Endothelial cell of umbilical vein (primary cell): ENCODE measurements at regions not wholly inside any gene's neighbourhood (a gene's known extent, or its start where the extent isn't known, plus 50 kb on each side); places are given as distances from the start of the nearest gene placed in this dataset.

Experiments
- BruUV-seq: library from RNA; stranded (reverse); fragments of 400-500 nt; replicated peaks from 2 replicates; lab custom pipeline; 2021; lab: Mats Ljungman, UMichigan
- CTCF ChIA-PET: fragments of 300-600, 350-600 bp; sonication (Branson Sonifier 250); formaldehyde crosslinking; loops from one replicate; lab custom pipeline; 2021; ENCODE audit warnings: antibody characterized with exemption, inconsistent platforms; lab: Charles Lee
- POLR2A ChIA-PET: fragments of 300-600, 350-600 bp; sonication (Branson Sonifier 250); formaldehyde crosslinking; loops from one replicate; lab custom pipeline; 2021; ENCODE audit warnings: antibody characterized with exemption, inconsistent platforms; lab: Charles Lee
- DNase-seq: peaks from one replicate; pipeline ENCODE4 v3.0.0-alpha.2; 2011; ENCODE audit warnings: low read depth, low spot score
- FAIRE-seq: peaks from 2 replicates; lab custom pipeline; 2011; peaks lifted over from hg19 to GRCh38; lab: Jason Lieb, UNC
- H2AFZ ChIP-seq: 2 replicates; pipeline ENCODE4 v1.6.0; 2012; ENCODE audit warnings: low read depth, low read length, control low read depth, inconsistent platforms
- H3K27ac ChIP-seq: 2 replicates; pipeline ENCODE4 v1.5.1; 2011; ENCODE audit warnings: low read depth, mild to moderate bottlenecking, control low read depth, low read length, moderate library complexity; ENCODE audit not compliant: insufficient read depth
- H3K27me3 ChIP-seq, 2 experiments: 2 replicates each; pipeline versions ENCODE4 v1.6.0 to v1.6.1; 2011; ENCODE audit warnings: low read length in 2 of 2, mixed read lengths in 1 of 2; ENCODE audit not compliant: control insufficient read depth in 2 of 2, insufficient read depth in 2 of 2
- H3K36me3 ChIP-seq, 2 experiments: 2 replicates in 1 of 2; 3 replicates in 1 of 2; pipeline ENCODE4 v1.5.1; 2011; ENCODE audit warnings: low read length in 2 of 2, mild to moderate bottlenecking in 1 of 2, moderate library complexity in 1 of 2; ENCODE audit not compliant: control insufficient read depth in 2 of 2, insufficient read depth in 2 of 2; ENCODE audit errors: extremely low read depth in 1 of 2
- H3K4me1 ChIP-seq: 3 replicates; pipeline ENCODE4 v1.5.1; 2011; ENCODE audit warnings: mild to moderate bottlenecking, low read length; ENCODE audit not compliant: control insufficient read depth, insufficient read depth; ENCODE audit errors: extremely low read depth
- H3K4me2 ChIP-seq: 2 replicates; pipeline ENCODE4 v1.6.1; 2011; ENCODE audit warnings: low read length, control low read depth, mixed read lengths; ENCODE audit not compliant: insufficient read depth
- H3K4me3 ChIP-seq, 3 experiments: fragments of 200-600 bp in 1 of 3; sonication (generic), shearing (Covaris generic) in 1 of 3; replicated peaks in 1 of 3; 2 replicates each; pipeline ENCODE4 v1.5.1; 2011 to 2016; ENCODE audit warnings: control low read depth in 3 of 3, low read length in 3 of 3, mild to moderate bottlenecking in 2 of 3, inconsistent platforms in 1 of 3, low read depth in 1 of 3, moderate library complexity in 1 of 3; ENCODE audit not compliant: insufficient read depth in 1 of 3
- H3K79me2 ChIP-seq: 2 replicates; pipeline ENCODE4 v1.6.0; 2012; ENCODE audit warnings: low read length, inconsistent platforms; ENCODE audit not compliant: control insufficient read depth, insufficient read depth
- H3K9ac ChIP-seq: replicated peaks from 2 replicates; pipeline ENCODE3; 2011; ENCODE audit warnings: low read length, control low read depth; ENCODE audit not compliant: insufficient read depth; ENCODE audit errors: extremely low read depth
- H3K9me1 ChIP-seq: replicated peaks from 3 replicates; pipeline ENCODE4 v1.6.0; 2011; ENCODE audit warnings: mild to moderate bottlenecking, low read length; ENCODE audit not compliant: control insufficient read depth, insufficient read depth; ENCODE audit errors: extremely low read depth
- H3K9me3 ChIP-seq: replicated peaks from 2 replicates; pipeline ENCODE4 v1.5.1; 2012; ENCODE audit warnings: low read length, inconsistent platforms; ENCODE audit not compliant: control insufficient read depth, insufficient read depth
- H4K20me1 ChIP-seq: replicated peaks from 2 replicates; pipeline ENCODE3; 2011; ENCODE audit warnings: mild to moderate bottlenecking, low read length; ENCODE audit not compliant: control insufficient read depth, insufficient read depth; ENCODE audit errors: extremely low read depth
- CTCF ChIP-seq, 2 donors: IDR thresholded peaks; 1 replicate in 1 of 2; 2 replicates in 1 of 2; pipeline ENCODE4 v1.5.1; 2011; ENCODE audit warnings: low read length in 2 of 2, mild to moderate bottlenecking in 2 of 2, moderate library complexity in 2 of 2, control low read depth in 1 of 2, inconsistent platforms in 1 of 2, low read depth in 1 of 2; ENCODE audit not compliant: insufficient read depth in 1 of 2; ENCODE audit errors: extremely low read depth in 1 of 2
- EZH2 ChIP-seq: IDR thresholded peaks from 2 replicates; pipeline ENCODE4 v1.6.1; 2012; ENCODE audit warnings: borderline replicate concordance, low read depth, mild to moderate bottlenecking, moderate library complexity, low read length, inconsistent platforms; ENCODE audit not compliant: severe bottlenecking
- FOS ChIP-seq: IDR thresholded peaks from 2 replicates; pipeline ENCODE4 v1.6.1; 2011; ENCODE audit warnings: mild to moderate bottlenecking, low read length, moderate library complexity, borderline replicate concordance; ENCODE audit not compliant: insufficient read depth
- GATA2 ChIP-seq: IDR thresholded peaks from 2 replicates; pipeline ENCODE4 v1.7.0; 2011; ENCODE audit warnings: low read depth, mild to moderate bottlenecking, moderate library complexity, mixed read lengths, low read length; ENCODE audit not compliant: insufficient read length, insufficient read depth
- JUN ChIP-seq: IDR thresholded peaks from 2 replicates; pipeline ENCODE4 v1.6.1; 2011; ENCODE audit warnings: borderline replicate concordance, low read depth; ENCODE audit not compliant: insufficient read length, insufficient read depth
- MYC ChIP-seq: IDR thresholded peaks from one replicate; pipeline ENCODE4 v1.6.1; 2011; ENCODE audit warnings: mild to moderate bottlenecking, low read depth, low read length
- POLR2A ChIP-seq: IDR thresholded peaks from 2 replicates; pipeline ENCODE4 v1.6.1; 2012; ENCODE audit warnings: low read depth, mild to moderate bottlenecking, control low read depth, low read length
- POLR2AphosphoS5 ChIP-seq: IDR thresholded peaks from 2 replicates; pipeline ENCODE4 v1.6.1; 2012; ENCODE audit warnings: low read depth, mild to moderate bottlenecking, control low read depth, low read length, moderate library complexity; ENCODE audit not compliant: insufficient read depth
- dilution Hi-C: fragments of 300-500 bp; cut with MboI; formaldehyde crosslinking; loops from one replicate; pipeline ENCODE4 v1.15.0; 2019; ENCODE audit warnings: low sequenced_read_pairs; ENCODE audit not compliant: extremely low pct_ligation_motif_present
- intact Hi-C: fragments of 100-400 bp; cut with micrococcal nuclease; formaldehyde crosslinking; loops from one replicate; pipeline ENCODE4 v1.10.0; 2022
- TF ChIP-seq, protein P1 (sequence below): IDR thresholded peaks from 2 replicates; pipeline ENCODE4 v1.6.1; 2011; ENCODE audit not compliant: insufficient read depth, insufficient read length

- Histone ChIP-seq H3K9me3 (no peaks in the 10 kb centered on the region), H3K27ac (no peak overlapping the region), H3K4me2 (no peak overlapping the region), H4K20me1 (no peaks in the 10 kb centered on the region), H3K4me3 (no peak overlapping the region), H3K79me2 (no peaks in the 10 kb centered on the region), H3K9ac (no peak overlapping the region), H3K36me3 (no peaks in the 10 kb centered on the region), H3K4me1 (no peaks in the 10 kb centered on the region), H2AFZ (no peak overlapping the region), H3K27me3 (no peaks in the 10 kb centered on the region), H3K9me1 (no peaks in the 10 kb centered on the region)
- dilution Hi-C loops: no loop called here
- ChIA-PET CTCF (no interaction called here), POLR2A (no interaction called here)
- intact Hi-C loops: no loop called here
- TF ChIP-seq GATA2 (no peak), EZH2 (no peak), POLR2A (no peak), CTCF (IDR thresholded peaks at IDR 0.05; ENCODE audit: extremely low read depth in 1 of 2, insufficient read depth in 1 of 2, low read depth in 1 of 2, low read length in 2 of 2) (no peak), POLR2AphosphoS5 (no peak), JUN (no peak), FOS (no peak), MYC (no peak)
- TF ChIP-seq, protein P1, sequence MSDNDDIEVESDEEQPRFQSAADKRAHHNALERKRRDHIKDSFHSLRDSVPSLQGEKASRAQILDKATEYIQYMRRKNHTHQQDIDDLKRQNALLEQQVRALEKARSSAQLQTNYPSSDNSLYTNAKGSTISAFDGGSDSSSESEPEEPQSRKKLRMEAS: no peak
- BruUV-seq: no TSS peak
- DNase-seq: no peak
- FAIRE-seq: no peak
Measured at GRCh38 chr1:75672108-75672507, 52.4 kb upstream of the ACADM start.
